Mucosa of descending colon (tissue), 3 donors: ENCODE measurements at regions not wholly inside any gene's neighbourhood (a gene's known extent, or its start where the extent isn't known, plus 50 kb on each side); places are given as distances from the start of the nearest gene placed in this dataset.

Experiments used
- ATAC-seq: fragments of 200-7000 bp; cut with Tn5 transposase; one replicate; pipeline ENCODE4 v1.9.1; 2020; ENCODE audit warnings: mild to moderate bottlenecking, moderate library complexity
- DNase-seq, 3 donors: peaks; one replicate each; pipeline ENCODE4 v3.0.0-alpha.2; 2020
- H3K36me3 ChIP-seq: fragments of 200-600 bp; one replicate; pipeline ENCODE4 v1.8.0; 2021; ENCODE audit warnings: low read depth, mild to moderate bottlenecking
- H3K4me1 ChIP-seq: fragments of 200-600 bp; one replicate; pipeline ENCODE4 v1.8.0; 2021; ENCODE audit warnings: low read depth, mild to moderate bottlenecking
- H3K4me3 ChIP-seq: fragments of 200-600 bp; one replicate; pipeline ENCODE4 v1.8.0; 2021; ENCODE audit warnings: mild to moderate bottlenecking
- H3K9me3 ChIP-seq: fragments of 200-600 bp; one replicate; pipeline ENCODE4 v1.8.0; 2021; ENCODE audit warnings: mild to moderate bottlenecking
- intact Hi-C, 2 donors: fragments of 100-400 bp; cut with DNase I in 1 of 2; cut with micrococcal nuclease in 1 of 2; formaldehyde crosslinking; loops; one replicate each; pipeline versions ENCODE4 v1.11.0 to v1.11.1; 2022; cut with DNase I, micrococcal nuclease
- TF ChIP-seq, protein P1 (sequence below): fragments of 200-600 bp; IDR thresholded peaks from one replicate; pipeline ENCODE4 v1.8.0; 2022; ENCODE audit warnings: antibody characterized with exemption, mild to moderate bottlenecking
- donor health status: DM: no; HTN: no; CAD: no; lungs with moderate emphysema.
- donor health status: DM: no; HTN: no; CAD: no.
- donor health status: DM: no; HTN: yes; CAD: no.

DNA sequence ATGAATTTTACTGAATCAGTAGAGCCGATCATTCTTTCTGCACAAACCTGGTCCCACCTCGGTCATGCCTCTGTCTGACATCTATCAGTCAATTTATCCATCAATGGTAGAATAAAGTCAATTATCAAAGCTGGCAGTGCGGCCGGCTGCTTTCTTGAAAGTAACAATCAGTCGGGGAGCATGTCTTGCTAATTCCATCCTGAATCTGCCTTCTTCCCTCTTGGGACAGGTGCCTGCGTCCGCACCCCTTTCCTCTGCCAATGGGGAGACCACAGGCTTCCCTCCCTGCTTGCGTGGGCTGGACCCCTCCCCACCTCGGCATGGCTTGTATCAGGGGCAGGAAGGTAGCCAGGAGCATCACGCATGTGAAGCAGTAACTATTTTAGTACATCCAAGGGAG is 962.9 kb downstream of the BRD1 start:
- intact Hi-C loops: no loop called here
- peak in 1 of 3 donors; percentile 27 for DNase-seq
- no peaks in the 10 kb centered on the region for H3K36me3 ChIP-seq
- no peaks in the 10 kb centered on the region for H3K4me1 ChIP-seq
- no peaks in the 10 kb centered on the region for H3K9me3 ChIP-seq
- H3K4me3 ChIP-seq: no peak overlapping the region
- ATAC-seq: no peak
- TF ChIP-seq, protein P1, sequence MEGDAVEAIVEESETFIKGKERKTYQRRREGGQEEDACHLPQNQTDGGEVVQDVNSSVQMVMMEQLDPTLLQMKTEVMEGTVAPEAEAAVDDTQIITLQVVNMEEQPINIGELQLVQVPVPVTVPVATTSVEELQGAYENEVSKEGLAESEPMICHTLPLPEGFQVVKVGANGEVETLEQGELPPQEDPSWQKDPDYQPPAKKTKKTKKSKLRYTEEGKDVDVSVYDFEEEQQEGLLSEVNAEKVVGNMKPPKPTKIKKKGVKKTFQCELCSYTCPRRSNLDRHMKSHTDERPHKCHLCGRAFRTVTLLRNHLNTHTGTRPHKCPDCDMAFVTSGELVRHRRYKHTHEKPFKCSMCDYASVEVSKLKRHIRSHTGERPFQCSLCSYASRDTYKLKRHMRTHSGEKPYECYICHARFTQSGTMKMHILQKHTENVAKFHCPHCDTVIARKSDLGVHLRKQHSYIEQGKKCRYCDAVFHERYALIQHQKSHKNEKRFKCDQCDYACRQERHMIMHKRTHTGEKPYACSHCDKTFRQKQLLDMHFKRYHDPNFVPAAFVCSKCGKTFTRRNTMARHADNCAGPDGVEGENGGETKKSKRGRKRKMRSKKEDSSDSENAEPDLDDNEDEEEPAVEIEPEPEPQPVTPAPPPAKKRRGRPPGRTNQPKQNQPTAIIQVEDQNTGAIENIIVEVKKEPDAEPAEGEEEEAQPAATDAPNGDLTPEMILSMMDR: no peak

DNA sequence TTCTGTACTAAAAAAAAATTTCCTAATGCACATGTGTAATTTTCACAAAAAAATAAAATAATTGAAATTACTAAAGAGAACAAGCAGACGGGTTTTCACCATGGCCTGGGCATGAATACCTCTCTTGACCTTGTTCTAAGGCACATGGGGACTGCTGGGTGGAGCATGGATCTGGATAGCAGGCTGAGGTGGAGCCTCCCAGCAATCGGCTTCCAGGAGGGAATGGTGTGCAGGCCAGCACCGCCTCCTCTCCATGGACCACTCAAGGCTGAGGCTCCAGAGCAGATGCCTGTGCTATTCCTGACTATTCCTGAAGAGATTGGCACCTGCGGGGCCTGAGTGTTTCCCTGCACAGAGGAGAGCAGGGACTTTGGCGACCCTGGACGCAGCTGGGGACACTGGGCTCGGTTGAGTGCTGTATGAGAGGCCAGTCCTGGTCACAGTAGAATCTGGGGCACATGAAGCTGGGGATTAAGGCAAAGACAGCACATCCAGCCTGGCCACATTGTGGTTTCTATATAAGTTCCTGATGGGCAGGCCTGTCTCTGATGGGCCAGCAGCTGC is 963.6 kb downstream of the BRD1 start:
- DNase-seq: peak in 1 of 3 donors; percentile 22
- H3K9me3 ChIP-seq: no peaks in the 10 kb centered on the region

DNA sequence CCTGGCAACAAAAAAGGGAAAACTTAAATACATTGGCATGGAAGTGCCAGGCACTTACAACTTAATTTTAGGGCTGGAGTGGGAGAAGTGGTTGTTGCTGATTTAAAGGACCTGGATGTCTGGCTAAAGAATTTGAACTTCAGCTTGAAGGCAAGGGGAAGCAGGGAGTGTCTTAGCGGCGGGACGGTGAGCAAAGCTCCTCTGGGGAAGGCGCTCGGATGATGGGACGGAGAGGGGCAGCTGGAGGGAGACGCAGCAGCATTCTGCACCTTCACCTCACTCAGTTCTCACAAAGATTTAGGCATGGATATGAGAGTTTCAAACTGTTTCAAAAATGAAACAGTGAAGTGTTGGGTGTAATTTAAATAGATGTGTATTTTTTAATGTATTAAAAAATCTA is 967.1 kb downstream of the BRD1 start:
- H3K9me3 ChIP-seq: no peaks in the 10 kb centered on the region

More for the DNA sequence above, 963.6 kb downstream of the BRD1 start:
- Histone ChIP-seq H3K36me3 (no peaks in the 10 kb centered on the region), H3K4me1 (no peaks in the 10 kb centered on the region), H3K4me3 (no peak overlapping the region)
- TF ChIP-seq, protein P1: no peak
- intact Hi-C loops: no loop called here
- no peak for ATAC-seq

DNA sequence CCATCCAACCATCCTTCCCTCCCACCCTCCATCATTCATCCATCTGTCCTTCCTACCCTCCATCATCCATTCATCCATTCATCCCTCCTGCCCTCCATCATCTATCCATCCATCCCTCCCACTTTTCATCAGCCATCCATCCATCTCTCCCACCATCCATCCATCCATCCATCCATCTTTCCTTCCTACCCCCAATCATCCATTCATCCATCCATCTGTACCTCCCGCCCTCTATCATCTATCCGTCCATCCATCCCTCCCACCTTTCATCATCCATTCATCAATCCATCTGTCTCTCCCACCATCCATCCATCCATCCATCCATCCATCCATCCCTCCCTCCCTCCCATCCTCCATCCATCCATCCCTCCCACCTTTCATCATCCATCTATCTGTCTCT is 968.8 kb downstream of the BRD1 start:
- ATAC-seq (no peak), DNase-seq (no peak)
- H3K36me3 ChIP-seq: no peaks in the 10 kb centered on the region
- TF ChIP-seq, protein P1: no peak
- H3K9me3 ChIP-seq: no peaks in the 10 kb centered on the region
- no peak overlapping the region for H3K4me3 ChIP-seq
- no peaks in the 10 kb centered on the region for H3K4me1 ChIP-seq
- intact Hi-C loops: no loop called here

More for the DNA sequence above, 967.1 kb downstream of the BRD1 start:
- ATAC-seq (no peak), DNase-seq (no peak)
- Histone ChIP-seq H3K4me1 (no peaks in the 10 kb centered on the region), H3K36me3 (no peaks in the 10 kb centered on the region), H3K4me3 (no peak overlapping the region)
- TF ChIP-seq, protein P1: no peak
- intact Hi-C loops: no loop called here

DNA sequence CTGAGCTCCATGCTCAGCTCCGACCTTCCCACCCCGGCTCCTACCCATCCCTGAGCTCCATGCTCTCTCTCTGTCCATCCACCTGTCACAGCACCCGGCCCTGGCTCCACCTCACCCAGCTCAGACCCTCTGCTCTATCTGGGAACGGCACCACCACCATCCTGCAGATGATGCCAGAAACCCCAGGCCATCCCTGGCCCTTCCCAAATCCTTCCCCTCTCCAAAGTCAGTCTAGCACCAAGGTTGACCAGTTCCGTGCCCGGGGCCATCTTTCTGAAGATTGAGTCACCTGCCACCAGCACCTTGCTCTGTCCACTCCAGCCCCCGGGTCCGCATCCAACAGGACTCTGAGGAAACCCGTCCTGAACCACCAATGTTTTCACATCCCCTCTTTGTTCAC is 969.6 kb downstream of the BRD1 start:
- Histone ChIP-seq H3K4me3 (no peak overlapping the region), H3K36me3 (no peaks in the 10 kb centered on the region), H3K9me3 (no peaks in the 10 kb centered on the region), H3K4me1 (no peaks in the 10 kb centered on the region)
- DNase-seq (peak in 1 of 3 donors; percentile 11), ATAC-seq (no peak)
- TF ChIP-seq, protein P1: no peak
- intact Hi-C loops: no loop called here
